DND-41 (cell line): ENCODE measurements at regions not wholly inside any gene's neighbourhood (a gene's known extent, or its start where the extent isn't known, plus 50 kb on each side); places are given as distances from the start of the nearest gene placed in this dataset.

Experiments used
- ATAC-seq: fragments of 200-7000 bp; cut with Tn5 transposase; 3 replicates; pipeline ENCODE4 v1.9.1; 2021; ENCODE audit warnings: low read depth; ENCODE audit not compliant: insufficient read depth
- DNase-seq: peaks from one replicate; pipeline ENCODE4 v3.0.0-alpha.2; 2020
- H2AFZ ChIP-seq: 2 replicates; pipeline ENCODE4 v1.6.0; 2012; ENCODE audit warnings: low read depth, low read length
- H3K27ac ChIP-seq: 2 replicates; pipeline ENCODE4 v1.5.1; 2012; ENCODE audit warnings: low read length, inconsistent platforms
- H3K27me3 ChIP-seq: fragments of 200-600 bp; sonication (generic); 2 replicates; pipeline ENCODE4 v1.6.0; 2012; ENCODE audit warnings: low read length, mild to moderate bottlenecking, inconsistent platforms; ENCODE audit not compliant: insufficient read depth, poor library complexity
- H3K36me3 ChIP-seq: 2 replicates; pipeline ENCODE4 v1.5.1; 2012; ENCODE audit warnings: low read length, inconsistent platforms; ENCODE audit not compliant: insufficient read depth
- H3K4me1 ChIP-seq: 2 replicates; pipeline ENCODE4 v1.5.1; 2012; ENCODE audit warnings: mild to moderate bottlenecking, low read length; ENCODE audit not compliant: insufficient read depth
- H3K4me2 ChIP-seq: 2 replicates; pipeline ENCODE4 v1.6.0; 2012; ENCODE audit warnings: mild to moderate bottlenecking, moderate library complexity, low read length, inconsistent platforms; ENCODE audit not compliant: insufficient read depth
- H3K4me3 ChIP-seq, 2 experiments: fragments of 200-600 bp in 1 of 2; shearing (Covaris generic) in 1 of 2; 2 replicates each; pipeline ENCODE4 v1.5.1; 2012 to 2016; ENCODE audit warnings: inconsistent platforms in 2 of 2, low read length in 2 of 2, mild to moderate bottlenecking in 2 of 2, low read depth in 1 of 2, moderate library complexity in 1 of 2
- H3K79me2 ChIP-seq: 2 replicates; pipeline ENCODE4 v1.6.0; 2012; ENCODE audit warnings: low read length, inconsistent platforms; ENCODE audit not compliant: insufficient read depth
- H3K9ac ChIP-seq: 2 replicates; pipeline ENCODE4 v1.6.0; 2012; ENCODE audit warnings: low read depth, mild to moderate bottlenecking, inconsistent platforms, low read length, moderate library complexity
- H3K9me3 ChIP-seq: 2 replicates; pipeline ENCODE4 v1.5.1; 2012; ENCODE audit warnings: low read length, moderate library complexity, mild to moderate bottlenecking, inconsistent platforms; ENCODE audit not compliant: insufficient read depth, severe bottlenecking
- H4K20me1 ChIP-seq: 2 replicates; pipeline ENCODE4 v1.6.0; 2012; ENCODE audit warnings: low read length; ENCODE audit not compliant: insufficient read depth
- CTCF ChIP-seq: IDR thresholded peaks from 2 replicates; pipeline ENCODE4 v1.5.1; 2012; ENCODE audit warnings: borderline replicate concordance, low read length, moderate library complexity, mild to moderate bottlenecking; ENCODE audit not compliant: poor library complexity, severe bottlenecking; ENCODE audit errors: extremely low read depth
- EZH2 ChIP-seq: IDR thresholded peaks from 3 replicates; pipeline ENCODE4 v1.6.1; 2012; ENCODE audit warnings: borderline replicate concordance, low read depth, mild to moderate bottlenecking, moderate library complexity, low read length, inconsistent platforms; ENCODE audit not compliant: severe bottlenecking

- Histone ChIP-seq H3K4me2 (no peak overlapping the region), H4K20me1 (no peaks in the 10 kb centered on the region), H2AFZ (no peak overlapping the region), H3K27me3 (no peaks in the 10 kb centered on the region), H3K4me3 (no peak overlapping the region), H3K4me1 (no peaks in the 10 kb centered on the region), H3K36me3 (no peaks in the 10 kb centered on the region), H3K9me3 (no peaks in the 10 kb centered on the region), H3K27ac (no peak overlapping the region), H3K79me2 (no peaks in the 10 kb centered on the region), H3K9ac (no peak overlapping the region)
- no peak for DNase-seq
- no peak for TF ChIP-seq CTCF
- TF ChIP-seq EZH2 = no peak
- no peak for ATAC-seq
These were observed 201.8 kb upstream of the GULP1 start for GRCh38 chr2:188089901-188090300.

- H3K9me3 ChIP-seq = no peaks in the 10 kb centered on the region
- no peaks in the 10 kb centered on the region for H3K36me3 ChIP-seq
- H4K20me1 ChIP-seq = no peaks in the 10 kb centered on the region
- TF ChIP-seq CTCF = no peak
- no peak for TF ChIP-seq EZH2
- H3K4me2 ChIP-seq = no peak overlapping the region
- no peak for DNase-seq
- no peak overlapping the region for H3K27ac ChIP-seq
- ATAC-seq = no peak
- H3K27me3 ChIP-seq = no peaks in the 10 kb centered on the region
- H3K4me1 ChIP-seq = no peaks in the 10 kb centered on the region
- no peak overlapping the region for H3K4me3 ChIP-seq
- no peak overlapping the region for H3K9ac ChIP-seq
- H2AFZ ChIP-seq = no peak overlapping the region
- H3K79me2 ChIP-seq = no peaks in the 10 kb centered on the region
These were observed 200.5 kb upstream of the GULP1 start for GRCh38 chr2:188091220-188091619.

- no peak overlapping the region for H2AFZ ChIP-seq
- H3K4me3 ChIP-seq = no peak overlapping the region
- no peaks in the 10 kb centered on the region for H3K36me3 ChIP-seq
- no peaks in the 10 kb centered on the region for H4K20me1 ChIP-seq
- no peak for TF ChIP-seq CTCF
- no peak for TF ChIP-seq EZH2
- DNase-seq (no peak), ATAC-seq (no peak)
- no peaks in the 10 kb centered on the region for H3K79me2 ChIP-seq
- H3K27ac ChIP-seq = no peak overlapping the region
- H3K4me2 ChIP-seq = no peak overlapping the region
- H3K27me3 ChIP-seq = no peaks in the 10 kb centered on the region
- no peaks in the 10 kb centered on the region for H3K9me3 ChIP-seq
- H3K9ac ChIP-seq = no peak overlapping the region
- no peaks in the 10 kb centered on the region for H3K4me1 ChIP-seq
These were observed 198.9 kb upstream of the GULP1 start for GRCh38 chr2:188092734-188093133.

GRCh38 chr2:188096910-188097309 lies 194.8 kb upstream of the GULP1 start:
- TF ChIP-seq CTCF = no peak
- TF ChIP-seq EZH2 = no peak
- no peak for DNase-seq
- no peaks in the 10 kb centered on the region for H3K4me1 ChIP-seq
- H3K9me3 ChIP-seq = no peaks in the 10 kb centered on the region
- H3K79me2 ChIP-seq = no peaks in the 10 kb centered on the region
- no peak overlapping the region for H3K4me3 ChIP-seq
- H2AFZ ChIP-seq = no peak overlapping the region
- H4K20me1 ChIP-seq = no peaks in the 10 kb centered on the region
- no peak overlapping the region for H3K27ac ChIP-seq
- H3K27me3 ChIP-seq = no peaks in the 10 kb centered on the region
- no peak overlapping the region for H3K9ac ChIP-seq
- ATAC-seq = no peak
- H3K36me3 ChIP-seq = no peaks in the 10 kb centered on the region
- H3K4me2 ChIP-seq = no peak overlapping the region
